Breast epithelium (tissue), 4 donors: ENCODE measurements at regions not wholly inside any gene's neighbourhood (a gene's known extent, or its start where the extent isn't known, plus 50 kb on each side); places are given as distances from the start of the nearest gene placed in this dataset.
A peak's percentile ranks its signal among the peaks of the same experiment; 100 is the strongest.

Source experiments
- DNase-seq, 2 donors: peaks; one replicate each; pipeline ENCODE4 v3.0.0-alpha.2; 2019; ENCODE audit warnings: low spot score in 2 of 2
- H3K27ac ChIP-seq, 2 donors: fragments of 200-600 bp; sonication (generic) in 1 of 2; one replicate each; pipeline ENCODE4 v1.5.1; 2016 to 2019; ENCODE audit warnings: mild to moderate bottlenecking in 1 of 2
- H3K27me3 ChIP-seq, 2 donors: fragments of 200-600 bp; sonication (generic) in 1 of 2; one replicate each; pipeline versions ENCODE4 v1.5.1 to v1.6.0; 2017 to 2019; ENCODE audit warnings: control low read depth in 1 of 2, mild to moderate bottlenecking in 1 of 2
- H3K36me3 ChIP-seq: fragments of 200-600 bp; one replicate; pipeline ENCODE4 v1.5.1; 2019
- H3K4me1 ChIP-seq, 2 donors: fragments of 200-600 bp; sonication (generic); one replicate each; pipeline ENCODE4 v1.5.1; 2016 to 2019; ENCODE audit warnings: control low read depth in 1 of 2
- H3K4me3 ChIP-seq, 3 donors: fragments of 200-600 bp; sonication (generic); 1 replicate in 2 of 3; 2 replicates in 1 of 3; pipeline ENCODE4 v1.5.1; 2016 to 2019; ENCODE audit warnings: mild to moderate bottlenecking in 3 of 3, moderate library complexity in 2 of 3
- H3K9me3 ChIP-seq, 2 donors: fragments of 200-600 bp; sonication (generic) in 1 of 2; one replicate each; pipeline ENCODE4 v1.5.1; 2016 to 2019; ENCODE audit warnings: control low read depth in 1 of 2
- CTCF ChIP-seq, 3 donors: fragments of 450-650 bp; IDR thresholded peaks; one replicate each; pipeline ENCODE4 v1.5.1; 2016 to 2017; ENCODE audit warnings: antibody characterized with exemption in 3 of 3, mild to moderate bottlenecking in 3 of 3, moderate library complexity in 3 of 3
- POLR2A ChIP-seq: fragments of 450-650 bp; IDR thresholded peaks from one replicate; pipeline ENCODE4 v1.6.1; 2016; ENCODE audit warnings: antibody characterized with exemption, mild to moderate bottlenecking, moderate library complexity
- POLR2AphosphoS5 ChIP-seq, 3 donors: sonication (generic); formaldehyde crosslinking; IDR thresholded peaks; one replicate each; pipeline ENCODE4 v1.6.1; 2017; ENCODE audit warnings: antibody characterized with exemption in 3 of 3
- intact Hi-C: fragments of 100-400 bp; cut with DNase I; formaldehyde crosslinking; loops from one replicate; pipeline ENCODE4 v1.15.1; 2023; ENCODE audit warnings: low total_unique reads

DNA sequence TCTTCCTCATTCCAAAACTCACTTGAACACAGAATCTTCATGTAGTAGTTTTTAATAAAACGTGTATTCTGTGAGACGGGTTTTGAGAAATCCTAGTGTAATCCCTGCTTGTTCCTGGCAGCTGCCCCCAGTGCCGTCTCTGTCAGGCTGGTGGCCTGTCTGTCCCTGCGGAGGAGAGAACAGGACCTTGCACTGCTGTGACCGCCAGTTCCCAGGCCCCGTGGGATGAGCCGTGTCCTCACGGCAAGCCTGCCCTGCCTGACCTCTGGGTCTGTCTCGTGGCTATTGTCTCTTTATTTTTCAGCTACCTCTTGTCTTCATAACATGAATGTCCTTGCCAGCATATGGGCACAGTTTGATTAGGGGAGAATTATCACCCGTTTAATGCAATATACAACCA, 535.5 kb upstream of the B3GAT1 start:
- Histone ChIP-seq H3K9me3 (no peaks in the 10 kb centered on the region), H3K27ac (peak overlapping the region; percentile 6 to 38), H3K27me3 (no peaks in the 10 kb centered on the region), H3K4me3 (no peak overlapping the region), H3K4me1 (peaks cover 0 to 3% of the 10 kb centered on the region in 2 donors), H3K36me3 (no peaks in the 10 kb centered on the region)
- no peak for TF ChIP-seq POLR2AphosphoS5 (IDR thresholded peaks at IDR 0.05)
- TF ChIP-seq POLR2A = no peak
- no peak for TF ChIP-seq CTCF (IDR thresholded peaks at IDR 0.05)
- no peak for DNase-seq
- intact Hi-C loops = no loop called here

DNA sequence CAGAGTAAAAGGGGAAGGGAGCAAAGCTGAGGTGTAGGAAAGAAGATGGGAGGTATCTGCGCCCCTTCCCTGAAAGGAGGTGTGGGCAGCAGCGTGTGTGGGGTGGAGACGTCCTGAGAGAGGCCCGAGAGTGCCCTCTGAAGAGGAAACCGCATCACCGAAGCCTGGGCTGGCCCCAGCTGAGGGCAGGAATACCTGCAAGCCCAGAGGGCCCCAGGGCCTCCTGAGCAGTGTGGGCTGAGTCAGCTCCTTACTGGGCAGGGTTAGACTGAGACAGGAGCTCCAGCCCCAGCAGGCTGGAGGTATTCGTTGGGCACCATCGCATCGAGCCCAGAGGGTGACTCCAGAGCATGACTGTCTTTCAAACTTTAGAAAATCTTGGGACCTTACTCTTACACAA, 534.0 kb upstream of the B3GAT1 start:
- no peaks in the 10 kb centered on the region for H3K9me3 ChIP-seq
- intact Hi-C loops = no loop called here
- no peaks in the 10 kb centered on the region for H3K27me3 ChIP-seq
- TF ChIP-seq POLR2A = no peak
- TF ChIP-seq CTCF (IDR thresholded peaks at IDR 0.05) = no peak
- TF ChIP-seq POLR2AphosphoS5 (IDR thresholded peaks at IDR 0.05) = no peak
- H3K27ac ChIP-seq = no peak overlapping the region
- no peaks in the 10 kb centered on the region for H3K36me3 ChIP-seq
- H3K4me1 ChIP-seq = peaks cover 0 to 3% of the 10 kb centered on the region in 2 donors
- no peak overlapping the region for H3K4me3 ChIP-seq
- no peak for DNase-seq

DNA sequence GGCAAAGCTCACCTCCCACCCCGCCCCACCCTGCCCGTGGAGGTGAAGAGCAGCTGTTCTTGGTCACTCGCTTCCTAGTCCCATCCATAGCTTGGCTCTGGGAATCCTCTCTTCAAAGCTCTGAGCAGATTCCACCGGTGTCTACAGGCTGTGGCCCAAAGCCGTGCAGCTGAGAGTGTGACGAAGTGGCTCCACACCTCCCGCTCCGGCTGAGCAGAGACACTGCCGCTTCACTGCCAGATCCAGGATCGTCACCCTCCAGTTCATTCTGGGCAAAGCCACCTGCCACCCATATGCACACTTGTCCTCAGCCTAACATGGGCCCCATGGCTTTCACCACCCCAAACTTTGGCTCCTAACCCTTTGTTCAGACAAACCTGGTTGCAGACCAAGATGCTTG, 532.9 kb upstream of the B3GAT1 start:
- H3K9me3 ChIP-seq = no peaks in the 10 kb centered on the region
- DNase-seq = no peak
- TF ChIP-seq POLR2A (no peak), CTCF (IDR thresholded peaks at IDR 0.05) (no peak)
- no peaks in the 10 kb centered on the region for H3K36me3 ChIP-seq
- H3K4me1 ChIP-seq = peaks cover 0 to 3% of the 10 kb centered on the region in 2 donors
- no peak overlapping the region for H3K4me3 ChIP-seq
- intact Hi-C loops = no loop called here
- no peak overlapping the region for H3K27ac ChIP-seq
- H3K27me3 ChIP-seq = no peaks in the 10 kb centered on the region

GRCh38 chr11:134944131-134944530, 532.1 kb upstream of the B3GAT1 start:
- no peak overlapping the region for H3K27ac ChIP-seq
- H3K9me3 ChIP-seq = no peaks in the 10 kb centered on the region
- TF ChIP-seq CTCF (IDR thresholded peaks at IDR 0.05) (no peak), POLR2A (no peak), POLR2AphosphoS5 (IDR thresholded peaks at IDR 0.05) (no peak)
- intact Hi-C loops = no loop called here
- no peak for DNase-seq
- H3K4me1 ChIP-seq = peaks cover 0 to 3% of the 10 kb centered on the region in 2 donors
- H3K4me3 ChIP-seq = no peak overlapping the region
- H3K36me3 ChIP-seq = no peaks in the 10 kb centered on the region
- H3K27me3 ChIP-seq = no peaks in the 10 kb centered on the region

GRCh38 chr11:134943544-134943943, 531.5 kb upstream of the B3GAT1 start:
- intact Hi-C loops = no loop called here
- no peak for DNase-seq

More at GRCh38 chr11:134943544-134943943, 531.5 kb upstream of the B3GAT1 start:
- TF ChIP-seq CTCF (IDR thresholded peaks at IDR 0.05) = no peak
- no peak for TF ChIP-seq POLR2A
- TF ChIP-seq POLR2AphosphoS5 (IDR thresholded peaks at IDR 0.05) = no peak
- no peaks in the 10 kb centered on the region for H3K9me3 ChIP-seq
- peaks cover 0 to under 1% of the 10 kb centered on the region in 2 donors for H3K4me1 ChIP-seq
- H3K27ac ChIP-seq = no peak overlapping the region
- no peak overlapping the region for H3K4me3 ChIP-seq
- no peaks in the 10 kb centered on the region for H3K27me3 ChIP-seq
- H3K36me3 ChIP-seq = no peaks in the 10 kb centered on the region
